Adrenal gland (tissue), 5 donors: ENCODE measurements at regions not wholly inside any gene's neighbourhood (a gene's known extent, or its start where the extent isn't known, plus 50 kb on each side); places are given as distances from the start of the nearest gene placed in this dataset.

Source experiments
- CTCF ChIP-seq, 6 experiments: fragments of 450-650 bp in 4 of 6; fragments of 200-600 bp in 2 of 6; sonication (generic) in 1 of 6; IDR thresholded peaks; 1 replicate in 5 of 6; 2 replicates in 1 of 6; pipeline versions ENCODE4 v1.5.1 to v1.8.0; 2016 to 2021; ENCODE audit warnings: antibody characterized with exemption in 6 of 6, mild to moderate bottlenecking in 2 of 6, moderate library complexity in 1 of 6
- POLR2A ChIP-seq, 2 donors: fragments of 450-650 bp; IDR thresholded peaks; one replicate each; pipeline ENCODE4 v1.6.1; 2017; ENCODE audit warnings: antibody characterized with exemption in 2 of 2, mild to moderate bottlenecking in 2 of 2, moderate library complexity in 1 of 2
- donor health status: DM: no; HTN: no; CAD: no.

GRCh38 chrX:8233091-8233490 lies 62.0 kb upstream of the VCX2 start:
- TF ChIP-seq CTCF (IDR thresholded peaks at IDR 0.05) (no peak), POLR2A (IDR thresholded peaks at IDR 0.05) (no peak)
